IMR-90 (cell line): ENCODE measurements at regions not wholly inside any gene's neighbourhood (a gene's known extent, or its start where the extent isn't known, plus 50 kb on each side); places are given as distances from the start of the nearest gene placed in this dataset.

Experiments
- ATAC-seq: fragments of 200-7000 bp; cut with Tn5 transposase; 2 replicates; pipeline ENCODE4 v1.9.1; 2020; ENCODE audit warnings: low read depth, mild to moderate bottlenecking, moderate library complexity
- BruUV-seq: library from RNA; stranded (reverse); fragments of 400-500 nt; replicated peaks from 2 replicates; lab custom pipeline; 2021; lab: Mats Ljungman, UMichigan
- CTCF ChIA-PET: fragments of 300-600 bp; formaldehyde crosslinking; extraction: SDS; loops from one replicate; lab custom pipeline; 2021; ENCODE audit warnings: antibody characterized with exemption; lab: Yijun Ruan, JAX
- POLR2A ChIA-PET: fragments of 300-600 bp; sonication (Branson Sonifier 250); formaldehyde crosslinking; loops from one replicate; lab custom pipeline; 2022; ENCODE audit warnings: antibody characterized with exemption; ENCODE audit not compliant: unreplicated experiment; lab: Charles Lee
- DNase-seq: peaks from one replicate; pipeline ENCODE4 v3.0.0; 2013
- H2AFZ ChIP-seq: replicated peaks from 2 replicates; pipeline ENCODE3; 2013; ENCODE audit warnings: low read length, mild to moderate bottlenecking; ENCODE audit not compliant: poor library complexity
- H2AK5ac ChIP-seq: 2 replicates; pipeline ENCODE4 v1.6.1; 2013; ENCODE audit warnings: low read depth, low read length, inconsistent platforms
- H2AK9ac ChIP-seq: replicated peaks from 2 replicates; pipeline ENCODE3; 2013; ENCODE audit warnings: mild to moderate bottlenecking, low read depth, low read length, moderate library complexity; ENCODE audit not compliant: poor library complexity
- H2BK120ac ChIP-seq: 2 replicates; pipeline ENCODE4 v1.6.1; 2013; ENCODE audit warnings: low read depth, low read length, inconsistent platforms
- H2BK15ac ChIP-seq: 3 replicates; pipeline ENCODE4 v1.6.1; 2013; ENCODE audit warnings: low read depth, low read length, inconsistent platforms
- H2BK20ac ChIP-seq: 2 replicates; pipeline ENCODE4 v1.6.1; 2013; ENCODE audit warnings: low read depth, mild to moderate bottlenecking, inconsistent platforms, low read length, moderate library complexity
- H2BK5ac ChIP-seq: 2 replicates; pipeline ENCODE4 v1.6.1; 2013; ENCODE audit warnings: mild to moderate bottlenecking, low read depth, low read length, inconsistent platforms; ENCODE audit not compliant: poor library complexity, severe bottlenecking
- H3K14ac ChIP-seq: replicated peaks from 2 replicates; pipeline ENCODE4 v1.6.1; 2013; ENCODE audit warnings: low read depth, low read length, inconsistent platforms
- H3K18ac ChIP-seq: 2 replicates; pipeline ENCODE4 v1.6.1; 2013; ENCODE audit warnings: low read depth, low read length, control low read depth
- H3K23ac ChIP-seq: 2 replicates; pipeline ENCODE4 v1.6.1; 2013; ENCODE audit warnings: low read depth, low read length, inconsistent platforms
- H3K27ac ChIP-seq: 2 replicates; pipeline ENCODE4 v1.5.1; 2013; ENCODE audit warnings: mild to moderate bottlenecking, control low read depth, low read length; ENCODE audit not compliant: insufficient read depth
- H3K27me3 ChIP-seq: 2 replicates; pipeline ENCODE4 v1.6.1; 2013; ENCODE audit warnings: low read length; ENCODE audit not compliant: control insufficient read depth, insufficient read depth
- H3K36me3 ChIP-seq: 2 replicates; pipeline ENCODE4 v1.6.1; 2013; ENCODE audit warnings: low read length, mixed read lengths; ENCODE audit not compliant: control insufficient read depth, insufficient read depth
- H3K4ac ChIP-seq: 2 replicates; pipeline ENCODE4 v1.6.1; 2013; ENCODE audit warnings: low read depth, low read length, inconsistent platforms
- H3K4me1 ChIP-seq: 2 replicates; pipeline ENCODE4 v1.6.1; 2013; ENCODE audit warnings: low read length, mixed read lengths; ENCODE audit not compliant: control insufficient read depth, insufficient read depth
- H3K4me2 ChIP-seq: 2 replicates; pipeline ENCODE4 v1.6.1; 2013; ENCODE audit warnings: low read depth, mild to moderate bottlenecking, control low read depth, low read length, moderate library complexity
- H3K4me3 ChIP-seq: 2 replicates; pipeline ENCODE4 v1.5.1; 2013; ENCODE audit warnings: low read depth, mild to moderate bottlenecking, control low read depth, low read length, moderate library complexity; ENCODE audit not compliant: insufficient read depth
- H3K56ac ChIP-seq: 2 replicates; pipeline ENCODE4 v1.6.1; 2013; ENCODE audit warnings: low read length, inconsistent platforms; ENCODE audit not compliant: insufficient read depth; ENCODE audit errors: extremely low read depth
- H3K79me1 ChIP-seq, 2 experiments: 2 replicates each; pipeline ENCODE4 v1.6.1; 2013; ENCODE audit warnings: low read length in 2 of 2, inconsistent platforms in 1 of 2, low read depth in 1 of 2
- H3K9ac ChIP-seq: 2 replicates; pipeline ENCODE4 v1.6.1; 2013; ENCODE audit warnings: low read depth, low read length, control low read depth
- H3K9me1 ChIP-seq: 2 replicates; pipeline ENCODE4 v1.6.1; 2013; ENCODE audit warnings: low read length, inconsistent platforms; ENCODE audit not compliant: insufficient read depth
- H3K9me3 ChIP-seq: 2 replicates; pipeline ENCODE4 v1.6.1; 2013; ENCODE audit warnings: low read length; ENCODE audit not compliant: control insufficient read depth, insufficient read depth
- H4K20me1 ChIP-seq: 2 replicates; pipeline ENCODE4 v1.6.1; 2013; ENCODE audit warnings: low read length, inconsistent platforms; ENCODE audit not compliant: insufficient read depth
- H4K5ac ChIP-seq: 2 replicates; pipeline ENCODE4 v1.6.1; 2013; ENCODE audit warnings: mild to moderate bottlenecking, low read depth, low read length, control low read depth
- H4K8ac ChIP-seq, 2 experiments: 2 replicates each; pipeline ENCODE4 v1.6.1; 2013; ENCODE audit warnings: low read depth in 2 of 2, low read length in 2 of 2, control low read depth in 1 of 2, inconsistent platforms in 1 of 2
- H4K91ac ChIP-seq: 2 replicates; pipeline ENCODE4 v1.6.1; 2013; ENCODE audit warnings: low read depth, low read length, inconsistent platforms; ENCODE audit not compliant: insufficient read depth
- CHD1 ChIP-seq: IDR thresholded peaks from 2 replicates; pipeline ENCODE4 v1.6.1; 2012; ENCODE audit warnings: low read depth, low read length, improper control_type of control experiment
- MAFK ChIP-seq: IDR thresholded peaks from 2 replicates; pipeline ENCODE4 v1.6.1; 2012; ENCODE audit warnings: low read depth, low read length, improper control_type of control experiment
- POLR2A ChIP-seq: IDR thresholded peaks from 2 replicates; pipeline ENCODE4 v1.6.1; 2012; ENCODE audit warnings: mild to moderate bottlenecking, low read depth, low read length
- RAD21 ChIP-seq: IDR thresholded peaks from 2 replicates; pipeline ENCODE4 v1.6.1; 2012; ENCODE audit warnings: low read length, improper control_type of control experiment
- WGBS, 2 experiments: methylation state at CpG; one replicate each; pipeline versions ENCODE4 v1.1.5 to v1.1.7; 2013; ENCODE audit warnings: missing lambda C conversion rate in 2 of 2; ENCODE audit not compliant: insufficient read length in 1 of 2; ENCODE audit errors: extremely low coverage in 2 of 2; 5-methylcytosine and 5-hydroxymethylcytosine counted together
- dilution Hi-C: fragments of 300-500 bp; cut with HindIII; formaldehyde crosslinking; loops from one replicate; pipeline ENCODE4 v1.14.3; 2018; ENCODE audit warnings: low sequenced_read_pairs; ENCODE audit not compliant: unreplicated experiment
- in situ Hi-C: fragments of 300-500 bp; cut with MboI; formaldehyde crosslinking; loops from 3 replicates; pipeline ENCODE4 v1.14.3; 2019; ENCODE audit warnings: low sequenced_read_pairs, inconsistent platforms, mixed read lengths
- intact Hi-C: fragments of 100-400 bp; cut with micrococcal nuclease; formaldehyde crosslinking; loops from 2 replicates; pipeline ENCODE4 v1.10.0; 2022
- TF ChIP-seq, protein P1 (sequence below): conservative IDR thresholded peaks from 2 replicates; pipeline ENCODE4 v1.5.1; 2012; ENCODE audit warnings: mild to moderate bottlenecking, low read depth, low read length, improper control_type of control experiment

DNA sequence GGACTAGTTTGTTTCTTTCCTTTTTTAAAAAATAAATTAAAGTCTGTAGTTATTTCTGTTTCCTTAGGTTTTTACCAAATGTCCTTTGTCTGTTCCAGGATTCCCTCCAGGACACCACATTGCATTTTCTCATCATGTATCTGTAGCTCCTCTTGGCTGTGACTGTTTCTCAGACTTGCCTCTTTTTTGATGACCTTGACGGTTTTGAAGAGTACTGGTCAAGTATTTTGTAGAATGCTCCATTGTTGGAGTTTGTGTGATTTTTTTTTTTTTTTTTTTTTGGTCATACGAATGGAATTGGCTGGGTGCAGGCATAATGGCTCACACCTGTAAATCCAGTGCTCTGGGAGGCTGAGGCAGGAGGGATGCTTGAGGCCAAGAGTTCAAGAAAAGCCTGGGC, 127.1 kb upstream of the BMPER start:
- Histone ChIP-seq H3K14ac (no peak overlapping the region), H3K27me3 (peaks cover 11% of the 10 kb centered on the region), H2AFZ (no peak overlapping the region), H3K23ac (no peak overlapping the region), H3K79me1 (no peaks in the 10 kb centered on the region), H3K4me3 (no peak overlapping the region), H3K9ac (no peak overlapping the region), H4K91ac (no peak overlapping the region), H3K18ac (no peak overlapping the region), H3K36me3 (no peaks in the 10 kb centered on the region), H3K4me2 (no peak overlapping the region), H3K9me1 (no peaks in the 10 kb centered on the region), H2BK5ac (no peak overlapping the region), H3K4ac (no peak overlapping the region), H2BK120ac (no peak overlapping the region), H2AK9ac (no peak overlapping the region), H2BK20ac (no peak overlapping the region), H4K8ac (no peak overlapping the region), H3K4me1 (no peaks in the 10 kb centered on the region), H4K5ac (no peak overlapping the region), H2AK5ac (no peak overlapping the region), H3K9me3 (peaks cover 3% of the 10 kb centered on the region), H2BK15ac (no peak overlapping the region), H3K27ac (no peak overlapping the region), H3K56ac (no peak overlapping the region), H4K20me1 (no peaks in the 10 kb centered on the region)
- POLR2A ChIA-PET = no interaction called here
- DNase-seq (no peak), ATAC-seq (no peak)
- intact Hi-C loops (no loop called here), dilution Hi-C loops (no loop called here), in situ Hi-C loops (no loop called here)
- WGBS, 2 experiments = no CpG with 5 or more reads among the region's 2 CpGs
- no TSS peak for BruUV-seq
- TF ChIP-seq MAFK = peak; percentile 59
- TF ChIP-seq, protein P1, sequence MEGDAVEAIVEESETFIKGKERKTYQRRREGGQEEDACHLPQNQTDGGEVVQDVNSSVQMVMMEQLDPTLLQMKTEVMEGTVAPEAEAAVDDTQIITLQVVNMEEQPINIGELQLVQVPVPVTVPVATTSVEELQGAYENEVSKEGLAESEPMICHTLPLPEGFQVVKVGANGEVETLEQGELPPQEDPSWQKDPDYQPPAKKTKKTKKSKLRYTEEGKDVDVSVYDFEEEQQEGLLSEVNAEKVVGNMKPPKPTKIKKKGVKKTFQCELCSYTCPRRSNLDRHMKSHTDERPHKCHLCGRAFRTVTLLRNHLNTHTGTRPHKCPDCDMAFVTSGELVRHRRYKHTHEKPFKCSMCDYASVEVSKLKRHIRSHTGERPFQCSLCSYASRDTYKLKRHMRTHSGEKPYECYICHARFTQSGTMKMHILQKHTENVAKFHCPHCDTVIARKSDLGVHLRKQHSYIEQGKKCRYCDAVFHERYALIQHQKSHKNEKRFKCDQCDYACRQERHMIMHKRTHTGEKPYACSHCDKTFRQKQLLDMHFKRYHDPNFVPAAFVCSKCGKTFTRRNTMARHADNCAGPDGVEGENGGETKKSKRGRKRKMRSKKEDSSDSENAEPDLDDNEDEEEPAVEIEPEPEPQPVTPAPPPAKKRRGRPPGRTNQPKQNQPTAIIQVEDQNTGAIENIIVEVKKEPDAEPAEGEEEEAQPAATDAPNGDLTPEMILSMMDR = no peak
- TF ChIP-seq RAD21 = no peak
- TF ChIP-seq CHD1 = no peak
- TF ChIP-seq POLR2A = no peak
- CTCF ChIA-PET = interaction anchor here (0.6 kb wide), 1 partner anchor 29 kb away, joined by 5 read pairs; no protein-coding TSS in a partner anchor
